Kidney (tissue), 13 donors: ENCODE measurements at regions not wholly inside any gene's neighbourhood (a gene's known extent, or its start where the extent isn't known, plus 50 kb on each side); places are given as distances from the start of the nearest gene placed in this dataset.

Source experiments
- DNase-seq, 5 donors: peaks; one replicate each; pipeline ENCODE4 v3.0.0-alpha.2; 2013 to 2020
- FAIRE-seq: peaks from 2 replicates; lab custom pipeline; 2012; peaks lifted over from hg19 to GRCh38; lab: Jason Lieb, UNC
- H3K27ac ChIP-seq, 2 donors: one replicate each; pipeline ENCODE4 v1.7.0; 2013; ENCODE audit warnings: low read depth in 2 of 2, low read length in 2 of 2, inconsistent platforms in 1 of 2
- H3K27me3 ChIP-seq: one replicate; pipeline ENCODE4 v1.7.1; 2013; ENCODE audit warnings: low read length, inconsistent platforms; ENCODE audit not compliant: control insufficient read depth, insufficient read depth
- H3K36me3 ChIP-seq, 3 donors: one replicate each; pipeline versions ENCODE4 v1.7.0 to v1.7.1; 2013; ENCODE audit warnings: low read length in 3 of 3, control low read depth in 1 of 3, inconsistent platforms in 1 of 3; ENCODE audit not compliant: insufficient read depth in 3 of 3, control insufficient read depth in 2 of 3
- H3K4me1 ChIP-seq, 3 donors: one replicate each; pipeline versions ENCODE4 v1.7.0 to v1.7.1; 2013; ENCODE audit warnings: low read length in 3 of 3, inconsistent platforms in 1 of 3, low read depth in 1 of 3; ENCODE audit not compliant: control insufficient read depth in 2 of 3, insufficient read depth in 2 of 3
- H3K4me3 ChIP-seq, 3 donors: one replicate each; pipeline versions ENCODE4 v1.7.0 to v1.8.1; 2013; ENCODE audit warnings: low read length in 3 of 3, control low read depth in 1 of 3, inconsistent platforms in 1 of 3
- H3K9ac ChIP-seq, 3 donors: one replicate each; pipeline versions ENCODE4 v1.7.0 to v1.7.1; 2013; ENCODE audit warnings: low read length in 3 of 3, control low read depth in 1 of 3, inconsistent platforms in 1 of 3
- H3K9me3 ChIP-seq, 3 donors: one replicate each; pipeline versions ENCODE4 v1.7.0 to v1.7.1; 2013; ENCODE audit warnings: low read length in 3 of 3, control low read depth in 1 of 3, inconsistent platforms in 1 of 3; ENCODE audit not compliant: control insufficient read depth in 2 of 3, insufficient read depth in 1 of 3
- intact Hi-C: fragments of 100-400 bp; cut with DNase I; formaldehyde crosslinking; loops from one replicate; pipeline ENCODE4 v1.11.1; 2022
- TF ChIP-seq, protein P1 (sequence below): IDR thresholded peaks from 3 replicates; pipeline ENCODE4 v1.5.1; 2012; ENCODE audit warnings: mild to moderate bottlenecking, moderate library complexity, borderline replicate concordance; ENCODE audit not compliant: insufficient read depth; ENCODE audit errors: extremely low read depth
- donor health status: control.
- donor health status: control.
- donor health status: control.
- donor health status: control.
- donor health status: control.
- donor health status: DM: yes; HTN: yes; CAD: no.
- donor health status: Normal renal cell carcinoma (clear cell type).

GRCh38 chr2:180291552-180292421 lies 284.7 kb upstream of the CWC22 start:
- Histone ChIP-seq H3K27me3 (no peaks in the 10 kb centered on the region), H3K9ac (no peak overlapping the region), H3K4me3 (no peak overlapping the region), H3K4me1 (no peaks in the 10 kb centered on the region), H3K27ac (no peak overlapping the region), H3K9me3 (no peaks in the 10 kb centered on the region), H3K36me3 (no peaks in the 10 kb centered on the region)
- no peak for DNase-seq
- TF ChIP-seq, protein P1, sequence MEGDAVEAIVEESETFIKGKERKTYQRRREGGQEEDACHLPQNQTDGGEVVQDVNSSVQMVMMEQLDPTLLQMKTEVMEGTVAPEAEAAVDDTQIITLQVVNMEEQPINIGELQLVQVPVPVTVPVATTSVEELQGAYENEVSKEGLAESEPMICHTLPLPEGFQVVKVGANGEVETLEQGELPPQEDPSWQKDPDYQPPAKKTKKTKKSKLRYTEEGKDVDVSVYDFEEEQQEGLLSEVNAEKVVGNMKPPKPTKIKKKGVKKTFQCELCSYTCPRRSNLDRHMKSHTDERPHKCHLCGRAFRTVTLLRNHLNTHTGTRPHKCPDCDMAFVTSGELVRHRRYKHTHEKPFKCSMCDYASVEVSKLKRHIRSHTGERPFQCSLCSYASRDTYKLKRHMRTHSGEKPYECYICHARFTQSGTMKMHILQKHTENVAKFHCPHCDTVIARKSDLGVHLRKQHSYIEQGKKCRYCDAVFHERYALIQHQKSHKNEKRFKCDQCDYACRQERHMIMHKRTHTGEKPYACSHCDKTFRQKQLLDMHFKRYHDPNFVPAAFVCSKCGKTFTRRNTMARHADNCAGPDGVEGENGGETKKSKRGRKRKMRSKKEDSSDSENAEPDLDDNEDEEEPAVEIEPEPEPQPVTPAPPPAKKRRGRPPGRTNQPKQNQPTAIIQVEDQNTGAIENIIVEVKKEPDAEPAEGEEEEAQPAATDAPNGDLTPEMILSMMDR = no peak
- no peak for FAIRE-seq
- intact Hi-C loops = no loop called here

- no peak for DNase-seq
- TF ChIP-seq, protein P1 = no peak
- Histone ChIP-seq H3K4me1 (no peaks in the 10 kb centered on the region), H3K27me3 (no peaks in the 10 kb centered on the region), H3K27ac (no peak overlapping the region), H3K9ac (no peak overlapping the region), H3K4me3 (no peak overlapping the region), H3K9me3 (no peaks in the 10 kb centered on the region), H3K36me3 (no peaks in the 10 kb centered on the region)
- no peak for FAIRE-seq
- intact Hi-C loops = no loop called here
Measured at GRCh38 chr2:180291060-180291459, 284.0 kb upstream of the CWC22 start.

- H3K36me3 ChIP-seq = no peaks in the 10 kb centered on the region
- FAIRE-seq = no peak
- no peaks in the 10 kb centered on the region for H3K4me1 ChIP-seq
- H3K9me3 ChIP-seq = no peaks in the 10 kb centered on the region
- H3K27ac ChIP-seq = no peak overlapping the region
- no peaks in the 10 kb centered on the region for H3K27me3 ChIP-seq
- H3K9ac ChIP-seq = no peak overlapping the region
- no peak for DNase-seq
- TF ChIP-seq, protein P1 = no peak
- no peak overlapping the region for H3K4me3 ChIP-seq
- intact Hi-C loops = no loop called here
Measured at GRCh38 chr2:180289627-180290026, 282.5 kb upstream of the CWC22 start.

DNA sequence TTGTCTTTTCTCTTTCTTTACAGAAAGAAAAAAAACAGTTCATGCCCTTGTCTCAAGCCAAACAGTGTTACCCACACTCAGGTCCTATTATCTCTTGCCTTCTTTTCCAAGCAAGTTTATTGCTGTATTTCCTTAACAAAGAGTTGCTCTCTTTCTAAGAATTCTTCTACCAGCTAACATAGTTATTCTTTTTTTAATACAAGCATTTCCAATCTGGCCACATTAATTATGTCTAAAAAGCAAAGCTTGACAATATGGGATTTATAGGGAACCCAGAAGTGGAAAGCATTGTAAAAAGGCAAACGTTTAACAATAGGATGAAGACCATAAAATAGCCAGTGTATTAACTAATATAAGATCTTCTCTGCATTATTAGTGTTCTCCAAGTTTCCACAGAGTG lies 272.5 kb upstream of the CWC22 start:
- DNase-seq (no peak), FAIRE-seq (no peak)
- Histone ChIP-seq H3K4me3 (no peak overlapping the region), H3K9me3 (peaks cover 0 to 3% (median 2%) of the 10 kb centered on the region in 3 donors), H3K4me1 (no peaks in the 10 kb centered on the region), H3K27me3 (no peaks in the 10 kb centered on the region), H3K36me3 (no peaks in the 10 kb centered on the region), H3K27ac (no peak overlapping the region), H3K9ac (no peak overlapping the region)
- intact Hi-C loops = no loop called here
- TF ChIP-seq, protein P1 = no peak
